SH-SY5Y (cell line): ENCODE measurements at regions not wholly inside any gene's neighbourhood (a gene's known extent, or its start where the extent isn't known, plus 50 kb on each side); places are given as distances from the start of the nearest gene placed in this dataset.

Experiments used
- GATA2 ChIP-seq: IDR thresholded peaks from 2 replicates; pipeline ENCODE4 v1.6.1; 2011; ENCODE audit warnings: mild to moderate bottlenecking, low read depth, low read length
- GATA3 ChIP-seq: IDR thresholded peaks from 2 replicates; pipeline ENCODE4 v1.6.1; 2011; ENCODE audit warnings: low read depth, mild to moderate bottlenecking, low read length, moderate library complexity

- TF ChIP-seq GATA3, result no peak
- TF ChIP-seq GATA2, result no peak
Observed at GRCh38 chr14:81765651-81766275, 232.1 kb upstream of the SEL1L start.
